BLaER1 treated with 17β-estradiol and CSF1 and Interleukin-3, amounts not matched to agents 10 nM and 100 nM (cell line): ENCODE measurements at regions not wholly inside any gene's neighbourhood (a gene's known extent, or its start where the extent isn't known, plus 50 kb on each side); places are given as distances from the start of the nearest gene placed in this dataset.

Experiments
- H3K27ac ChIP-seq, 11 experiments: shearing (Covaris generic); formaldehyde crosslinking; 2 replicates each; pipeline ENCODE4 v1.8.1; 2022
- H3K27me3 ChIP-seq, 11 experiments: shearing (Covaris generic); formaldehyde crosslinking; 2 replicates each; pipeline ENCODE4 v1.8.1; 2022
- H3K36me3 ChIP-seq, 11 experiments: shearing (Covaris generic); formaldehyde crosslinking; 2 replicates each; pipeline ENCODE4 v1.8.1; 2022
- H3K4me1 ChIP-seq, 10 experiments: shearing (Covaris generic); formaldehyde crosslinking; 2 replicates each; pipeline ENCODE4 v1.8.1; 2022
- H3K4me2 ChIP-seq, 11 experiments: shearing (Covaris generic); formaldehyde crosslinking; 2 replicates each; pipeline ENCODE4 v1.8.1; 2022
- H3K4me3 ChIP-seq, 10 experiments: shearing (Covaris generic); formaldehyde crosslinking; 2 replicates each; pipeline ENCODE4 v1.8.1; 2022
- H3K9ac ChIP-seq, 11 experiments: shearing (Covaris generic); formaldehyde crosslinking; 2 replicates each; pipeline ENCODE4 v1.8.1; 2022
- H3K9me3 ChIP-seq, 11 experiments: shearing (Covaris generic); formaldehyde crosslinking; replicated peaks in 1 of 11; 2 replicates each; pipeline ENCODE4 v1.8.1; 2022
- H4K20me1 ChIP-seq, 11 experiments: shearing (Covaris generic); formaldehyde crosslinking; 2 replicates each; pipeline ENCODE4 v1.8.1; 2022
- Cebpa-rat ChIP-seq, 11 experiments: shearing (Covaris generic); IDR thresholded peaks; 2 replicates each; pipeline ENCODE4 v1.8.1; 2022

DNA sequence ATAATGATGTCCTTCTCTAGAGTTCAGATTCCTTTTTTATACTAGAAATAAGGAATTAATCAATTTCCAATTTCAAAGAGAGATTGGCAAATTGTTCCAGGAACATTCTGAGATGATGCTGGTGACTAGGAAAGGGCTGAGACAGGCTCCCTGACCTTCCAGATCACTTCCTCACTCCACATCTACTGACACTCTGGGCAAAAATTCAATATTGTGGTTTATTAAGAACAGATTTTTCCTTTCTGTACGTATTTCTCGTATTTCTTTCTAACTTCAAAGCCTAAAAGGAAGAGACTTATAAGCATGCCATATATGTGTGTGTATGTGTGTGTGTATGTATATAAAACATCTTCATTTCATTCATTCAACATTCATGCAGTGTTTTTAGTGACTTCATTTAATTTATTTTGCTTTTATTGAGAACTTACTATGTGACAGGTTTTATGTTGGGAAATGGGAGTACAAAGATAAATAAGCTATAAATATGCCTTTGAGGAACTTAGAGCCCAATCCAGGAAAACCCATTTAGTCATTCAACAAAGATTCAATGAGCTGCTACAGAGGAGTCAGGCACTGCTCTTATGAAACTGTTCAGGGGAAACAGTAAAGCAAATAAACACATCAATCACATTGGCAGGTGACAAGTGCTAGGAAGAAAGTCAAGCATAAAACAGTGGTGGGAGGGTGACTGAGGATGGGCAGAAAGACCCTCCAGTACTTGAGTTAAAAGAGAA lies 137.9 kb downstream of the RDH14 start:
- no peaks in the 10 kb centered on the region for H3K27me3 ChIP-seq
- no peak for TF ChIP-seq Cebpa-rat (IDR thresholded peaks at IDR 0.05)
- no peaks in the 10 kb centered on the region for H4K20me1 ChIP-seq

DNA sequence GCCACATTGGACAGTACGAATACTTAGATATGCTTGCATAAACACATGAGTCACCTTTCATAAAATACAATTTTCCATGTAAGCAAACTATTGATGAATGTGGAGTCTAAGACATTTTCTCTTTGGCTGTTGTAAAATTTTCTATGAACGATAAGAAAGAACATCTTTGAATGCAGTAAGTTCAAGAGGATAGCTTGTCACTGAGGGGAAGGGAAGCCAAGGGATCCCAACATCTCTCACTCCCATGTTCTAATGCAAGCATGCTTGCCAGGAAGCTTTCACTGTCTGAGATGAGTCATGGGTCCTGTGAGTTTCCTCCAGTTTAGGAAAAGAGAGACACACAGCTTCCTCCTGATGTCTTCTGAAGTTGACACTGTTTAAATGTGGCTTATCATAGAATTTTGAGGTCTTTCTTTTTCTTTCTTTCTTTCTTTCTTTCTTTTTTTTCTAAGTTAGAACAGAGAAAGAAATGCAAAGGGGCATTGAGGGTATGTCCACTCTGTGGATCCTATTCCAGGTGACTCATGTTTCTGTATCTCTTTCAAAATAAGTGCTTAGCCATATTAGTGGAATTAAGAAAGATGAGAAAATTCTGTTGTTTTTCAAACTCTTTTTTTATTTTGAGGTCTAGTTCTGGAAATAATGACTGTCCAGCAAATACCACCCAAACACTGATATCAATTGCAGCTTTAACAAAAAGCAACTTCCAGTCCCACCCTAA lies 146.6 kb downstream of the RDH14 start:
- no peak for TF ChIP-seq Cebpa-rat (IDR thresholded peaks at IDR 0.05)
- Histone ChIP-seq H3K9me3 (no peaks in the 10 kb centered on the region), H3K4me2 (peak overlapping the region in 3 of 11 experiments; percentile 16 to 32 (median 19); a peak in 3 of 22 replicates), H3K4me3 (no peak overlapping the region), H3K4me1 (peaks cover 0 to 12% (median 6%) of the 10 kb centered on the region in 10 experiments; a peak in 9 of 20 replicates), H4K20me1 (no peaks in the 10 kb centered on the region), H3K27ac (no peak overlapping the region), H3K27me3 (no peaks in the 10 kb centered on the region), H3K9ac (no peak overlapping the region), H3K36me3 (no peaks in the 10 kb centered on the region)

More for the DNA sequence above, 137.9 kb downstream of the RDH14 start:
- Histone ChIP-seq H3K9me3 (no peaks in the 10 kb centered on the region), H3K4me1 (no peaks in the 10 kb centered on the region), H3K9ac (no peak overlapping the region), H3K4me3 (no peak overlapping the region), H3K27ac (no peak overlapping the region), H3K4me2 (no peak overlapping the region), H3K36me3 (no peaks in the 10 kb centered on the region)

GRCh38 chr2:18412980-18413675 lies 147.3 kb downstream of the RDH14 start:
- Histone ChIP-seq H3K4me3 (no peak overlapping the region), H3K9ac (no peak overlapping the region), H3K4me2 (peak overlapping the region in 3 of 11 experiments; percentile 16 to 32 (median 19); a peak in 2 of 22 replicates), H3K27ac (no peak overlapping the region), H3K36me3 (no peaks in the 10 kb centered on the region), H3K4me1 (peaks cover 0 to 12% (median 6%) of the 10 kb centered on the region in 10 experiments; a peak in 9 of 20 replicates), H4K20me1 (no peaks in the 10 kb centered on the region), H3K27me3 (no peaks in the 10 kb centered on the region), H3K9me3 (no peaks in the 10 kb centered on the region)
- TF ChIP-seq Cebpa-rat (IDR thresholded peaks at IDR 0.05) = no peak

GRCh38 chr2:18411626-18412025 lies 148.8 kb downstream of the RDH14 start:
- H3K36me3 ChIP-seq = no peaks in the 10 kb centered on the region
- no peak overlapping the region for H3K9ac ChIP-seq
- H3K27ac ChIP-seq = no peak overlapping the region
- no peak for TF ChIP-seq Cebpa-rat (IDR thresholded peaks at IDR 0.05)
- no peaks in the 10 kb centered on the region for H3K27me3 ChIP-seq
- H4K20me1 ChIP-seq = no peaks in the 10 kb centered on the region
- H3K4me2 ChIP-seq = no peak overlapping the region
- no peaks in the 10 kb centered on the region for H3K9me3 ChIP-seq
- no peak overlapping the region for H3K4me3 ChIP-seq
- peaks cover 0 to 12% (median 6%) of the 10 kb centered on the region in 10 experiments; a peak in 9 of 20 replicates for H3K4me1 ChIP-seq

GRCh38 chr2:18410543-18410942 lies 149.9 kb downstream of the RDH14 start:
- Histone ChIP-seq H3K27me3 (no peaks in the 10 kb centered on the region), H3K4me1 (peaks cover 0 to 12% (median 6%) of the 10 kb centered on the region in 10 experiments; a peak in 9 of 20 replicates), H3K4me2 (no peak overlapping the region), H4K20me1 (no peaks in the 10 kb centered on the region), H3K9ac (no peak overlapping the region), H3K4me3 (no peak overlapping the region), H3K36me3 (no peaks in the 10 kb centered on the region), H3K27ac (no peak overlapping the region), H3K9me3 (no peaks in the 10 kb centered on the region)
- TF ChIP-seq Cebpa-rat (IDR thresholded peaks at IDR 0.05) = no peak

- Histone ChIP-seq H3K4me1 (peaks cover 0 to 11% (median 5%) of the 10 kb centered on the region in 10 experiments; a peak in 11 of 20 replicates), H3K36me3 (no peaks in the 10 kb centered on the region), H3K9me3 (no peaks in the 10 kb centered on the region), H4K20me1 (no peaks in the 10 kb centered on the region), H3K9ac (no peak overlapping the region), H3K27me3 (no peaks in the 10 kb centered on the region), H3K4me3 (no peak overlapping the region), H3K4me2 (no peak overlapping the region), H3K27ac (no peak overlapping the region)
- no peak for TF ChIP-seq Cebpa-rat (IDR thresholded peaks at IDR 0.05)
These were observed 151.8 kb downstream of the RDH14 start for GRCh38 chr2:18408638-18409037.

DNA sequence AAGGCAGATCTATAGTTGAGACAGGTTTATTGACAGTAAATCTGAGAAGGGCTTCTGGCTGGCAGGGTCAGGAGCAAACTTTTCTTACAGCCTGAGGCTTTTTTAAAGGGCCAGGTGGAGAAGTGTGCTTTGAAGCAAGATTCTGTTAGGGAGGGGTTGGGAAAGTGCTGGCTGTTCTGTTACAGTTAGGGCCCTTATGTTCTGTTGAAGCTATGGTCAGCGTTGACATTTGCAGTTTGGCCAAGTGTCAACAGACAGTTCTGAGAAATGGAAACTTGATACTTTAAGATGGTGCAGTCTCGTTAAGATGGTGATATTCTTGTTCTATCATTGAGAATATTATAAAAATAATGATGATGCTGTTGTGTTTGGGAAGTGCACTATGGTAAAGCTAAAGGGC lies 154.2 kb downstream of the RDH14 start:
- H3K9ac ChIP-seq = no peak overlapping the region
- H3K4me2 ChIP-seq = no peak overlapping the region
- peaks cover 0 to 6% (median 4%) of the 10 kb centered on the region in 10 experiments; a peak in 6 of 20 replicates for H3K4me1 ChIP-seq
- H3K27me3 ChIP-seq = no peaks in the 10 kb centered on the region
- no peaks in the 10 kb centered on the region for H4K20me1 ChIP-seq
- no peak for TF ChIP-seq Cebpa-rat (IDR thresholded peaks at IDR 0.05)
- H3K27ac ChIP-seq = no peak overlapping the region
- no peaks in the 10 kb centered on the region for H3K9me3 ChIP-seq
- H3K36me3 ChIP-seq = no peaks in the 10 kb centered on the region
- no peak overlapping the region for H3K4me3 ChIP-seq

DNA sequence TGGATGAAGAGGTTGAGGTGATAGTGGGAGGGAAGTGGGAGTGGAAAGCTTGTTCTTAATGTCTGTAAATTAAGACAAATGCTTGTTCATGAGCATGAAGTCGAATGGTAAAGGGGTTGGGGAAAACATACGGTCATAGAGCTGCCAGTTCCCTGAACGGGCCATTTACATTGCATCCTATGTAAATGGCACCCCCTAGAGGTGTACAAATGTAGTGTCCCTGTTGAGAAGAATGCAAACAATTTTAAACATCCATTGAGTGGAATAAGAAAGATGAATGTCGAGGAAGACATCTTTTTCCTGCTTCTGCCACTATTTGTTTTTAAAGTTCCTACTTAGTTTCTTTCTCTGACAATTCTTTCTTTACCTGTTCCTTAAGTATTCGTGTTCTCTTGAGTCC lies 155.7 kb downstream of the RDH14 start:
- Histone ChIP-seq H4K20me1 (no peaks in the 10 kb centered on the region), H3K27ac (no peak overlapping the region), H3K4me3 (no peak overlapping the region), H3K27me3 (no peaks in the 10 kb centered on the region), H3K36me3 (no peaks in the 10 kb centered on the region), H3K9ac (no peak overlapping the region), H3K9me3 (no peaks in the 10 kb centered on the region), H3K4me2 (no peak overlapping the region), H3K4me1 (peaks cover 0 to 6% (median 4%) of the 10 kb centered on the region in 10 experiments; a peak in 6 of 20 replicates)
- TF ChIP-seq Cebpa-rat (IDR thresholded peaks at IDR 0.05) = no peak

DNA sequence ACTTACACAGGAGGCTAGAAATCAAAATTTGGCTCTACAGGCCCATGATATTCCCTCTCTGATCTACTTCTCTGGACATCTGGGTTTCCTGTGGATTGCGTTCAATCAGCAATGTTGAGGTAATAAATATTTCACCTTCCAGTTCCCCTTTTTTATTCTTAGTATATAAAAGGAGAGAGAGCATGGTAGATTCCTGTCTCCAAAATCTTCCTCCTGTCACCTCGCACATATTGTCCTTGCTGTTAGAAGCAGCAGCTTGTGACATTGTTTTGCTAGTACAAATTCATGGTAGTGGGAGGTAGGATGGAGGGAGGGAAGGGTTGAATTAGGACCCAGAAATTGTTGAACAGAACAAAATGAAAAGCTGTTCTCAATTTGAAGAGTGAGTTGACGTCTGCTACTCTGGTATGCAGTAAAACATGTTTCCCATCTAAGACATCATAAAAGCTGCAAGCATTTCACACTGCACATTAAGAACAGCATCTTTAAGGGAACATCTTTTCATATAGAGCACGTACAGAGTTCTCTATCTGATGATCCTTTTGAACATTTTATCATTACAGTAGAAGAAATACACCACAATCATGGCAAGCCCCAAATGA lies 156.4 kb downstream of the RDH14 start:
- no peak for TF ChIP-seq Cebpa-rat (IDR thresholded peaks at IDR 0.05)
- peak overlapping the region in 5 of 11 experiments; percentile 12 to 42 (median 16); a peak in 6 of 22 replicates for H3K4me2 ChIP-seq
- no peak overlapping the region for H3K9ac ChIP-seq

More for the DNA sequence above, 156.4 kb downstream of the RDH14 start:
- Histone ChIP-seq H3K27me3 (no peaks in the 10 kb centered on the region), H3K9me3 (no peaks in the 10 kb centered on the region), H3K27ac (no peak overlapping the region), H3K4me3 (no peak overlapping the region), H3K36me3 (no peaks in the 10 kb centered on the region), H4K20me1 (no peaks in the 10 kb centered on the region), H3K4me1 (peaks cover 0 to 6% (median 4%) of the 10 kb centered on the region in 10 experiments; a peak in 6 of 20 replicates)
